Urothelium cell line (cell line): ENCODE measurements at regions not wholly inside any gene's neighbourhood (a gene's known extent, or its start where the extent isn't known, plus 50 kb on each side); places are given as distances from the start of the nearest gene placed in this dataset.
"Not testable (repeated sequence)": the region's sequence is repeated elsewhere in the genome, so short reads cannot be mapped to it uniquely, and the experiment has no call there.

Source experiments
- DNase-seq: peaks from one replicate; pipeline ENCODE4 v3.0.0; 2011; ENCODE audit warnings: low spot score, mixed read lengths
- FAIRE-seq: peaks from 2 replicates; lab custom pipeline; 2011; peaks lifted over from hg19 to GRCh38; lab: Jason Lieb, UNC

DNA sequence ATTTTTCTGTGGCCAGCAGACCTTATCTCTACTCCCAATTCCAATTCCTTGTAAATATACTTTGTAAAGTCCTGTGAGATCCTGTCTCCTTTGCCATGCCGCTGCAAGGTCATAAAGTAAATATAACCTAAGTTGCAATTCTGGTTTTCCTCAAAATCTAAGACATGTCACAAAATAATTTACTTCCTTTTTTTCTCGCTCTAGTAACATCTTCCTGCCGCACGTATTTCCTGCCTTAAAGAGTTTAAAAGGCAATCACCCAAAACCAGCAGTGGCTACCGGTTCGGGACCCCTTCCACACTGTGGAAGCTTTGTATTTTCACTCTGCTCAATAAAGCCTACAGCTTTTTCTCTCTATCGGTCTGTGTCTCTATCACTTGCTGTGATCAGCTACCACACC, 832.0 kb upstream of the SLITRK5 start:
- FAIRE-seq (no peak), DNase-seq (no peak)

DNA sequence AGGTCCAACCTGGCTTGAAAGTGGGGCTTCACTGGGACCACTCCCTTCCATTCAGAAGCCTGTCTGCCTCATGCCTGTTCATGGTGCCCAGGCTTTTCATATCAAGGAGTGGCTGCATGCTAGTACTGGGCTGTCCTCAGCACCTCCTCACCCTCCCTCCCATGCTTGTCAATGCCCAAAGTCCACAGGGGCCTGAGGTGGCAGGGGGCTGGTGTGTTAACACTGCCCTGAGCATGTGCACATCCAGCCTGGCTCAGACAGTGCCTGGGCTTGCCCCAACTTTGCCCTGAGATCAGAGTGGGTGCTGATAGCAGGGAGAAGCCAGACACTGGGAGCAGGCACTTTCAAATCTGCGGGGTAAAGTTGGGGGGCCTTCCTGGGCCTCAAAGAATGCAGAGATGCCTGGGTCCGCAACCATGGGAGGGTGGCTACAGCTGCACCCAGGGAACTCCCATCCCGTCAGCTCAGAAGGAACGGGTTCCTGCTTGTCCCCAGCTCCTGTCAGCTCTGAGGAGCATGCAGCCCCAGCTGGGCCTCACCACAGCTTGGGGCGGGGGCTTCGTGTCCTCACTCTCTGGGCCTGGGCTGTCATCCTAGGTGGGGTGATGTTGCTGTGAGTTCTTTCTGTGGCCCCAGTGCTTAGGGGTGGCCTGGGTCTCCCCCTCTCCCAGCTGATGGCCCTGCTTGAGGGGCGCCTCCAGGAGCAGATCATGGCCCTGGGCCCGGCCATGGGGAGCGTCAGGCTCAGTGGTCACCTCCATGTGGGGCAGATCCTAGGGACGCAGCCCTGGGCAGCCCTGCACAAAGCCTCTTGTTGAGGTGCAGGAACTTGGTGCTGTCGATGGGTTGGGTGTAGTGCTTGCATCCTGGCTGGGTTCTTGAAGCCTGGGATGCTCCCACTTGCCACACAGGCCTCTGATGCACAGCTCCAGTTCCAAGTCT, 830.6 kb upstream of the SLITRK5 start:
- FAIRE-seq (no peak), DNase-seq (no peak)

DNA sequence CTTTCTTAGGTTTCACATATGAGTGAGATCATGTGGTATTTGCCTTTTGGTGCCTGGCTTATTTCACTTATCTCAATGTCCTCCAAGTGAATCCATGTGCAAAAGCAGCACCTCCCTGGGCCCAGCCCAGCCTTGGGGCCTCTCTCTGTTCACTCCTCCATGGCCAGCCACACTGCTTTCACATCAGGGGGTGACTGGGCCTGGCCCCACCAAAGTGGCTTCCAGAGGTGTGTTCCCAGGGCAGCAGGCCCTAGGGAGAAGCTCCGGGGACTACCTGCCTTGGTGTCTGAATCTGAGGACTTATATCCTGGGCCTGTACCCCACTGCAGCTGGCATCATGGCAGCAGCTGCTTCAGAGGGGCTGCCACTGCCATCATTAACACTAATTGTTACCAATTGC, 829.9 kb upstream of the SLITRK5 start:
- no peak for FAIRE-seq
- no peak for DNase-seq

DNA sequence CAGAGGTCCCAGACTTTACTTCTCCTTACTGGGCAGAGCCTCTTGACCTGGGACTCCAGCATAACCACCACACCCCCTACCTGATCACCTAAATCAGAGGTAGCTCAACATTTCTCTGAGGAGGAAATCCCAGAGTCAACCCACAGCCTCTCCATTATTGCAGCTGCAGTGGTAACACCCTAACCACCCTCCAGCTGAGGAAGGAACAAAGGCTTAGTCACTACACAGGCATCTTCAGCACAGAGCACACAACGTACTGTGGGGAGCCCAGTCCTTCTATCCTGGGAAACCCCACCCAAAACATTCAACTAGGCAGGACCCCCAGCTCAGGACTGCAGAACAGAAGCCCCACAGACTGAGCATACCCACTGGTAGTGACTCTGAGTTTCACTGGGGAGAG, 824.7 kb upstream of the SLITRK5 start:
- DNase-seq = no peak
- no peak for FAIRE-seq

DNA sequence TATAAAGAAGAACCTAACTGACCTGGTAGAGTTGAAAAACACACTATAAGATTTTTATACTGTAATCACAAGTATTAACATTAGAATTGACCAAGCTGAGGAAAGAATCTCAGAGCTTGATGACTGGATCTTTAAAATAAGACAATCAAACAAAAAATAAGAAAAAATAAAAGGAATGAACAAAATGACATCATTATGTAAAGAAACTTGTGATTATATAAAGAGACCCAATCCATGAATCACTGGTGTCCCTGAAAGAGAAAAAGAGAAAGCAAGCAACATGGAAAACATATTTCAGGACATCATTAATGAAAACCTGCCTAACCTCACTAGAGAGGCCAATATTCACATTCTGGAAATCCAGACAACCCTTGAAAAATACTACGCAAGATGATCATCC, 822.5 kb upstream of the SLITRK5 start:
- FAIRE-seq (no peak), DNase-seq (no peak)

DNA sequence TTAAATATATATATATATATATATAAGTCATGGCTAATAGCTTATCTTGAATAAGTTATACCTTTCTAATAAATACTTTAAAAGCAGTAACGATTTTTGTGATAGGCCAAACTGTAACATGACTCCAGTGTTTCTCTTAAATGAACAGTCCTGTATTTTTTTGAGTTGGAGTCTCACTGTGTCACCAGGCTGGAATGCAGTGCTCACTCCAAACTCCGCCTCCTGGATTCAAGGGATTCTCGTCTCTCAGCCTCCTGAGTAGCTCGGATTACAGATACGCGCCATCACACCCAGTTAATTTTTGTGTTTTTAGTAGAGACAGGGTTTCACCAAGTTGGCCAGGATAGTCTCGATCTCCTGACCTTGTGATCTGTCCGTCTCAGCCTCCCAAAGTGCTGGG, 814.2 kb upstream of the SLITRK5 start:
- FAIRE-seq = no peak
- peak; percentile 11 for DNase-seq

DNA sequence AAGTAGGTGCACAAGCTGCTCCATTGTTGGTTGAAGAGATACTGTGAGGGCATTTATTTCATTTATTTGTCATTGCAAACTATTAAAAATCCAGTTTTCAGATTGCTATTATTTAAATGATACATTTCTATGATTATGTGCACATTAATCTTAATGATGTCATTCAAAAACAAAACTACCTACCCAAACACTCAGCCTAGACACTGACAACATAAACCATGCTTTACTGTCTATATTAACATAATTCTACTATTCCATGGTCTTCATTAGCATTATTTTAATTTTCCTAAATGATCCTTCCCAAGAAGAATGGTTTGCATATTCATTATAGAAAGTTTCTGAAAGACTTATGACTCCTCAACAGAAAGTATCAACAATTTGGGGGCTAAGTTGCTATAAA, 813.0 kb upstream of the SLITRK5 start:
- FAIRE-seq = no peak

DNA sequence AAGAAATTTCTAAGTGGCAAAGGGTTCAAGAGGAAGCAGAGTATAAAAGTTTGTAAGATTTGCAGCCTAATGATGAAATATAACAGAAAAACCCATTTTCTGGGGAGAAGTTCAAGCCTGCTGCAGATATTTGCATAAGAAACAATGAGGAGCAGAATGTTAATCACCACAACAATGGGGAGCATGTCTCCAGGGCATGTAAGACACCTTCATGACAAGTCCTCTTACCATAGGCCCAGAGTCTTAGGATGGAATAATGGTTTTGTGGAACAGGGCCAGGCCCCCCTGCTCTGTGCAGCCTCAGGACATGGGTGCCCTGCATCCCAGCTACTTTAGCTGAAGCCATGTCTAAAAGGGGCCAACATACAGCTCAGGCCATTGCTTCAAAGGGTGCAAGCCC, 809.0 kb upstream of the SLITRK5 start:
- FAIRE-seq (no peak), DNase-seq (no peak)

More for the DNA sequence above, 813.0 kb upstream of the SLITRK5 start:
- no peak for DNase-seq

DNA sequence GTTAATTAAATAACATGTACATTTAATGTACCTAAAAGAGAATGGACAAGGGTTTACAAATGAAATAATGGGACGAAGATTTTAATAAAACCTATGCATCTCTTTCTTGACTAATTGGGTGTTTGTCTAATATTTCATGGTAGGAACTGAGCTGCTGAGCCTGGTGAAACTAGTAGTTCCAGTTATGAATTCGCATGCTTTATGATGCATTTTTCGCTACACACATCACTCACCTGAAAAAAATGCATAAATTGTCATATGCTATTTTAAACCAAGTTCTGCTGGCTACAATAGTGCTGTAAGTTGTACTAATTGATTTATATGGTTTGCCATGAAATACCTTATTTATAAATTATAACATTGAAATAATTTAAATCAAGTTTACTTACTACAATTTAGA, 806.8 kb upstream of the SLITRK5 start:
- DNase-seq (no peak), FAIRE-seq (no peak)

DNA sequence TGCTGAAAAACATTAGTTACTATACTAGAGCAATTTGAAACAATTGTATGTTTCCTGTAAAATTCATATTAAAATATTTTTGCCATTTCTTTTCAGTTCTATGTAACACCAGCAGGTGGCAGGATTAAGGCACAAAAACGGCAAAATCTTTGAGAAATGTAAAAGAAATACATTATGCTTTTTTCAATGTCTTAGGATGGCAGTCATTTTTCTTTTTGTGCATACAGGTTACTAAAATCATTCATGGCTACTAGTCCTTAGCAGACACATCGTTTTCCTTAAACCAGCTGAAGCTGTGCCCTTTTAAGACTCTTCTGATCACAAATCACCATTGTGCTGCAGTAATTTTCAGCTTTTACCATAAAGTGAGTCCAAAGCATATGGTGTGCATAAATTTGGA, 800.7 kb upstream of the SLITRK5 start:
- no peak for DNase-seq

DNA sequence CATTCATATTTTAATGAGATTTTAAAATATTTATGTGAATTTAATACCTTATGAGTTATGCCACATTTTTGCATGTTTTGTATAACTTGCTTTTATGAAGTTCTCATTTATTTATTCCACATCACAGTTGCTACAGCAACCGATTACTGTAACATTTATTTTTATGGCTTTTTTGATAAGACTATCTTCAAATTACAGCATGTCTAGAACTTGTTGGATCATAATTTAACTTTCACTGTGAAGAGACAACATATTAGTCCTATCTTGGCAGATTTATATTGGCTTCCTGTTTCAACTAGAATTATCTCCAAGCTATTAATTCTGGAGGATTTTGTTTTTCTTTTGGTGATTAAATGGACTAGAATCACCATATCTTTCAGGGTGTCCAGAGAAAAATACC, 793.7 kb upstream of the SLITRK5 start:
- DNase-seq (no peak), FAIRE-seq (no peak)

More for the DNA sequence above, 800.7 kb upstream of the SLITRK5 start:
- no peak for FAIRE-seq

DNA sequence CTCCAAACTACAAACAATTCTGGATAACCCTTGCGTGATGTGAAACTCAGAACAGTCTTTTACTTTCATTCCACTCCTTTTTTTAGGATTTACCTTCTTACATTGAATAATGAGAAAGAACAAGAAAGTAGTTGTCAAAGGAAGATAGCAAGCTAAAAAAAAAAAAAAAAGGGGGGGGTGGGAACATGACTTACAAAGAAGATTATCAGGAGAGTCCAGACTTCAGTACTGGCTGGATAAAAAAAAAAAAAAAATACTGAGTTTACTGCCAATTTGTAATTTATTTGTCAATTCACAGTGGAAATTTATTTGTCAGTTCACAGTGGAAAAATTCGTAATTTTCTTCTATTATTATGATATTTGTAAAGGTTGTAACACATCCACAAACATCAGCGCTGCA, 792.4 kb upstream of the SLITRK5 start:
- FAIRE-seq = no peak
- no peak for DNase-seq

DNA sequence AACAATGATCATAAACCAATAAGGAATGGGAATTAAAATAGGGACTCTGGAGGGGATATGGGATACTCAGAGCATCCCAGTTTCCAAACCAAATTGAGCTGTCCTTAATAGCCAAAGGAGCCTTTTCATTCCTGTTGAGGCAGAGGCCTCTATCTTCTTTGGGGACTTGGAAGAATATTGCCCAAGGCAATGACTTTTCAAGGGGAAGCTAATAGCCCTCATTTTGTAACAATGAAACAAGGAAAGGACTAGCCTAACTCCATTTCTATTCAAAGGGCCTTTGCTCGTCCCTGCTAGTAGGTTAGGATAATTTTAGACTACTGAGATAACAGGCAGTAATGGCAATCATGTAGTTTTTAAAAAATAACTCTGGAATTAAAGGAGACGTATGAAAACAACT, 789.8 kb upstream of the SLITRK5 start:
- DNase-seq (no peak), FAIRE-seq (no peak)

DNA sequence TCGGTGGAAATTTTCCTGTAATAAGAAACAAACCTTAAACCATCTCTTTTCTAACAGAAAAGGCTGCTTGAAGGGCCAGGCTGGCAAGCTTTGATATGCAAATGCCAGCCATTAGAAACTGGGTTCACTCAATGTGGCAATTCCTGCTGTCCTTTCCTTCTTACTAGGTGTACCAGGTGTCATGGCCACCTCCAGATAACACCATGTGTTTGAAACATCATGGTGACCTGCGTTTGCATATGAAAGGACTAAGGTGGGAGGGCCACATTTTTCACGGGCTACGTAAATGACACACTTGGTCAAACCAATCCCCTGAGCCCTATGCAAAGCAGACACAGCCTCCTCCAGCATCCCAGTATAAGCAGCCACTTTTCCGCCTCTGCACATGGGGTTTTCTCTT, 789.1 kb upstream of the SLITRK5 start:
- DNase-seq = no peak
- no peak for FAIRE-seq

DNA sequence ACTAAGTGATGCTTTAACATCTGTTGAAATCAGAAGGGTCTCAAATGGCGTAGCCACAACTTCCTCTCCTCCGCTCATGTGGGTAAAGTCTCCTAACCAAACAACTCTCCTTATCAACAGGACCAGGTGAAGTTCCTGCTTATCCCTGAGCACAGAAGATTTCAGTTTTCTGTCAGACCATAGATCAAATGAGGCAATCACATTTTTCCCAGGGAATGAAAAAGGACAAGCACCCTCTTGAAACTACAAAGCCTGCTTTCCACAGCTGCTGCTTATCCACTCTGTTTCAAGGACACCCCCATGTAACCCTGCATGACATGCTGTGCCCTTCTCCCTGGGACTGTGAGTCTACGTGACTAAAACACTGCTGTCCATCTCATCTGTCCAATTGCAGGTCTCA, 788.3 kb upstream of the SLITRK5 start:
- no peak for FAIRE-seq
- no peak for DNase-seq

DNA sequence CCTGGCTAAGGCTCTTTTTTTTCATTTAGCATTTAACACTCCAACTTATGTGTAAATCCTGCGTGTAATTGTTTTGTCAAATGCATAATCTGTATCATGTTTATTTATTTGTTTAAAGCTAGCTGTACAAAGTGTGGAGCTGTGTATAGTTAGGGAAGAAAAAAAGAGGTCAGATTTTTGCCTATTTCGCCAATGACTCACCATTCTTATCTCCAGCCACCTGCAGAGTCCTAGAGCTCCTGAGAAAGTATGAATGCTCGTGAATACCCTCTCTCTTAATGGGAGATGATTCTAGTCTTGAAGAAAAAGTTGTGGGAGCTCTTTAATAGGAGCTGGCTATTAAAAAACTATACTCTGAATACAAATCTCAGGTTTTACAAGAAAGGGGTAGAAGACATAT, 778.8 kb upstream of the SLITRK5 start:
- FAIRE-seq (no peak), DNase-seq (peak; percentile 6)

DNA sequence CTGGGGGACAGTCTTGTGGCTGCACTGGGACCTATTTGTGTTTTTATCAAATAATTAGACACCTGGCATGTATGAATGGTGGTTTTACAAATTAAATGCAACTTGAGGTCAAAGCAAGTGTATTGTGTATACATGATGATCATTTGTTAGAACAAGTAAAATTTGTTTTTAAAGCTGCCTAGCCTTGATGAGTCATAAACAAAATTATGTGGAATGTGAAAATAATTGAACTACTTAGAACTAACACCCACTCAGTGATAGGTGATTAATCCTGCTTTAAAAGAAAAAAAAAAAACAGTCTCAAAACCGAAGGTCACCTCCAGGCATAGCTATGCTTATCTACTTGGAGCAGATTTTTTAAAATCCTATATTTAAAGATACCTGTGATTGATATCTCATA, 770.3 kb upstream of the SLITRK5 start:
- FAIRE-seq (no peak), DNase-seq (no peak)

DNA sequence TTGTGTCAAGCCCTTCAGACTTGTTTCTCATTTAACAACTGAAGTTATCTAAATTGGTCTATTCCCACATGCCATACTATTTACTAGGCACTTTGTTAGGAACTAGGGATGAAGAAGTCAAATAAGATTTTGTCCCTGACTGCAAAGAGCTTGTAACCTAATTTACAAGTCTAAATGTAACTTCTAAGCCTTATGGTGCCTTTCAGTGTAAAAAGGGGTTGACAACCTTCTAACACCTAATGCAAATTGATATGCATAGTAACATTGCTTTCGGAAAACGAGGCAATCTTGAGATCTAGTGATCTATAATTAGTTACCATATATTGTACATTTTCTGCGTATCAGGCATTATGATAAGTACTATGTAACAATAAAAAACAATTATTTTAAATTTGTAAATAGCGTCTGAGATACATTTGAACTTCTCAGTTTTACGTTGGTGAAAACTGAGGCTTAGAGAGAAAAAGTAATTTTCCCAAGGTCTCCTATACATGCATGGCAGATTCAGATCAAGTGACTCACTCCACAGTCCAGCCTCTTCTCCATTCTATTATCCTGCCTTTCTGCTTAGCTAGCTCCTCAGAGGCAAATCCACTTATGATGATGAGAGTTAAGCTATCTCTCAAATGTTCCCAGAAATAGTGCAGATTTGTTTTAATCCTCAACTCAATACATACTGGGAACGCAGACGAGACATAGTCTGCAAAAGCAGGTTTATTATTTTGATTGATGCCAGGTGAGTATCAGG, 764.9 kb upstream of the SLITRK5 start:
- FAIRE-seq = no peak
- DNase-seq = no peak

DNA sequence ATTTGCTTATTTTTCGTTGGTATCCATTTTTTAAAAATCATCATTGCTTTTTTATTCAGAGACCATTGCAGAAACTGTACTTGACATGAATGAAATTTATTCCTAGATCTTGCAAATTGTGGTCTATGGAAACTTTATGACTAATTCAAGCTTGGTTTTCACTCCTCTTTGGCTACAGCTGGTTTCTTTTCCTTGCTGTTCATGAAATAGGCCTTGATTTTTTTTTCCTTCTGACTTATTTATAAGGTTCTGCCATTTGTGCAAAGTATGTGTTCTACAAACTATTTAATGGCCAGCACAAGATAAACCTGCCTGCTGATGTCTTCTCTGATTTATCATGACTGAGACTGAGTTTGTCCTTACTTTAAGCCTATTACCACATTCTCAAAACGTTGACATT, 764.0 kb upstream of the SLITRK5 start:
- FAIRE-seq (no peak), DNase-seq (no peak)

DNA sequence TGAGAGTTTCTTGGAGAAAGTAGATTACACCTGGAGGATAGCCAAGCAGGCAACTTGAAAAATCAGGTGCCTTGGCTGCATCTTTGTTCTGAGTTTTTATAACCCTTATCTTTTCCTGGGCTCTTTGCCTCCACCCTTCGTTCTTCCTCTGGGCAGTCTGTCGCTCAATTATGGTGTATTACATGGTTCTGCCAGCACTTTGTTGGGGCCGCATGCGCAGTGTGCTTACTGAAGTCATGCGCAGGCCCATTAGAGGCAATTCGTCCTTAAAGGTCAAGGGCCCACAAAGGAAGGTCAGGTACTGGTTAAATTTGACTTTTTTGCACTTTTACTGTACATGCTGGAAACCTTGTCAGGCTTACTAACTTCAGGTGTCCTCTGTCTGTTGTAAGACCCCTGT, 761.9 kb upstream of the SLITRK5 start:
- DNase-seq = no peak
- no peak for FAIRE-seq

DNA sequence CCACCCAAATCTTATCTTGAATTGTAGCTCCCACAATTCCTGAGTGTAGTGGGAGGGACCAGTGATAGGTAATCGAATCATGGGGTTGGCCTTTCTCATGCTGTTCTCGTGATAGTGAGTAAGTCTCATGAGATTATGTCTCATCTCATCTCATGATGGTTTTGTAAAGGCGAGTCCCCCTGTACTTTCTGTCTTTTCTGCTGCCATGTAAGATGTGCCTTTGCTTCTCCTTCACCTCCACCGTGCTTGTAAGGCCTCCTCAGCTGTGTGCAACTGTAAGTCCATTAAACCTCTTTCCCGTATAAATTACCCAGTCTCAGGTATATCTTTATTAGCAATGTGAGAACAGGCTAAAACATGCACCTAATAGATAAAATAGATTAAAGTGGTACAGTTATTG, 756.4 kb upstream of the SLITRK5 start:
- FAIRE-seq = no peak
- no peak for DNase-seq

DNA sequence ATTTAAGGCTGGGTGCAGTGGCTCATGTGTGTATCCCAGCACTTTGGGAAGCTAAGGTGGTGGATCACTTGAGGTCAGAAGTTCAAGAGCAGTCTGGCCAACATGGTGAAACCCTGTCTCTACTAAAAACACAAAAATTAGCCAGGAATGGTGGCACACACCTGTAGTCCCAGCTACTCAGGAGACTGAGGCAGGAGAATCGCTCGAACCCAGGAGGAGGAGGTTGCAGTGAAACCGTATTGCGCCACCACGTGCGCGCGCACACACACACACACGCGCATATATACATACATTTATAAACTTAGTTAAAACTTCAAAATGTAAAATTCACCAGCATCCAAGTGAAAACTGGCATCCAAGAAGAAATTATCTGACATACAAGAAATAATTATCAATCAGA, 753.7 kb upstream of the SLITRK5 start:
- DNase-seq, FAIRE-seq: not testable (repeated sequence)
